EL (cell line): ENCODE measurements at regions not wholly inside any gene's neighbourhood (a gene's known extent, or its start where the extent isn't known, plus 50 kb on each side); places are given as distances from the start of the nearest gene placed in this dataset.

ENCODE experiments used
- DNase-seq: peaks from one replicate; pipeline ENCODE4 v3.0.0-alpha.2; 2016

DNA sequence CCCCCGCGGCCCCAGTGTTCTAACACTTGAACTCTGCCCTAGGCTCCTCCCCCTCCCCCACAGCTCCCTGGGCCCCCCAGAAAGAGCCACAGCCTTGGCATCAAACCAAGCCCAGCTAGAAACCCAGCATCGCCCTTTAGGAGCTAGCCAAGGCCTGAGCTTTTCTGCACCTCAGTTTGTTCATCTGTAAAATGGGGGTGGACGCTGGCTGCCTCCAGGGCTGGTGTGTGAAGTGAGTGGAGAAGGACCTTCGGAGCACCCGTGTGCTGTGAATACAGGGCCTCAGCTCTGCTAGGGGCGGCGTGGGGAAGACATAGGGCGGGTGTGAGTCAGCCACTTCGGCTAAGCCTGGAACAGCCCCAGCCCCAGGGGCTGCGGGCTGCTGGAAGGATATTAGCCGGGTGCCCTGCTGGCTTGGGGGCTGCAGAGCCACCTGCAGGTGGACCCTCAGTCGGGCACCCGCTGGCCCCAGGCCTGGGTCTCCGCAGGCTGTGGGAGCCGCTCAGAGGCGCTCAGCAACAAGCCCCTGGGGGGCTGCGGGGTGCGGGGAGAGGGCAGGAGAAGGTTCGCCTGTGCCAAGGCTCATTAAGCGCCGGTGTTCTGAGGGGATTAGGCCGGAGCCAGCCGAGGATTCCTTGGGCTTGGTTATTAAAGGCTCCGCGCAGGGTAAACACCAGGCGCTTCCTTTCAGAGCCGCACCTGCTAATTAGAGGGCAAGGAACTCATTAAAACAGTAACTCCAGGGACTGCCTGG, 217.0 kb upstream of the CIBAR2 start:
- DNase-seq, result no peak

DNA sequence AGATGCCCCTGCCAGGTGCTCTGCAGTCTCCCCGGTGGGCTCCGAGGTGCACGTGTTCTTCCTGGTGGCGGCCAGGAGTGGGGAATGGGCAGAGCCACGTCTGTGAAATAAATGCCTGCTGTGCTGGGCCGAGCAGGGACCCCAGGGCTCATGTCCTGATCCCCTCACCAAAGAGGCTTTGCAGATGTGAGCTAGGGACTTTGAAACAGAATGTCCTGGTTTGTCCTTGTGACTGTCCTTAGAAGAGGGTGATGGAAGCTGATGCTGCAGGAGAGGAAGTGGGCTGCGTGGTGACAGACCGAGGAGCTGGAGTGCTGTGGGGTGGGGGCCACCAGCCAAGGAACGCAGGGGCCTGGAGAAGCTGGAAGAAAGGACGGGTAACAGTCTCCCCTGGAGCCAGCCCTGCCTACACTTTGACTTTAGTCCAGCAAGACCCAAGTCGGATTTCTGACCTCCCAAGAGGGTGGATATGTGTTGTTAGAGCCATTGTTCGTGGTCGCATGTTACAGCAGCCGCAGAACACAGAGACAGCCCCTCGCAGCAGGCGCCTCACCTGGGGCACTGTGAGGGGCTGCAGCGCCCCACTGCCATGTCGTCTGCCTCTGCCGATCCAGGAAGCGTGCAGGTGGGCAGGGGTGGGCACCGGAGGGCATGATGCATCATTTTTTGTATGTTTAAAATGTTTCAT, 217.9 kb upstream of the CIBAR2 start:
- no peak for DNase-seq

DNA sequence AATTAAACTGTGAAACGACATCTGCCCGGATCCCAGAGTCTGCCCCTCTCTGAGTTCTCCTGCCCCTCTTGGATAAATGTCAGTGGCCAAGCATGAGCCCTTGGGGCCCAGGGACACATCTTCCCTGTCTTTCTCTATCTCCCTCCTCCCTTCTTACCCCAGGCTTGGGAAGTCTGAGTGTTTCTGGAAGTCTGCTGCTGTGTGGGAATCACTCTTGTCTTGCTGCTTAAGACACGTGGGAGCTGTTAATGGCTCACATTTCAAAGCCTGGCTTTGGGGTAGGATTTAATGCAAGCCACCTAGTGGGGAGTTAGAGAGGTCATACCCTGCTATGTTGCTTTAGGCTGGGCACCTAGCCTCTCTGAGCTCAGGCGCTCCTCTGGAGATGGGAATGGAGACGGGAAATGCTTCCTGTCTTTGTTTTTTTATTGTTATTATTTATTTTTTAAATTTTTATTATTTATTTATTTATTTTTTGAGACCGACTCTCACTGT, 218.5 kb upstream of the CIBAR2 start:
- peak; percentile 65 for DNase-seq

DNA sequence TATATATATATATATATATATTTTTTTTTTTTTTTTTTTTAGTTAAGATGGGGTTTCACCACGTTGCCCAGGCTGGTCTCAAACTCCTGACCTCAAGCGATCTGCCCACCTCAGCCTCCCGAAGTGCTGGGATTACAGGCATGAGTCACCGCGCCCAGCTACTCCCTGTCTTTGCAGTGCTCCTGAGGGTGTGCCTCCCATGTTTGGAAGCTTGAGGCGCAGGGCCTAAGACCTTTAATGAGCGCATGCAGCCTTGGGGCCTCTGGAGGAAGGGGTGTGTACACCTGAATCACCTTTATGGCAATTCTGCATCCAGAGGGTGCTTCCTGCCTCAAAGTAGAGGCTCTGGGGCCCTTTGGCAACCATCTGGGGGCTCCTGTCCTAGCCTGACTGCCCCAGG, 219.4 kb upstream of the CIBAR2 start:
- DNase-seq, result no peak

DNA sequence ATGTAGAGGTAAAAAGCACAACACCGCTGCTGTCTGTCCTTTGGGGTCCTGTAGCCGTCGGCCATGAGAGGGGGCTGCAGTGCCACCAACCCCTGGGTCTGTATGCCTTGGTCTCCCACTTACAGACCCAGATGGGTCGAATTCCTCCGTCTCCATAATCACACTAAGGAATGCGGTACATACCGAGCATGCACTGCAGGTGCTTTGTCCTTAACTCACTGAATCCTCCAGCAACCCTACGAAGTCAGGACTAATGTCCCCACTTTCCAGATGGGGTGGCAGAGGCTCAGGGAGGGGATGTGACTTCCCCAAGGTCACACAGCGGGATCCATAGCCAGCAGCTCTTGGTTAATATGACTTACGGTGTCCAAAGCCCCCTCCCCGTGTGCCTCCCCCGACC, 219.9 kb upstream of the CIBAR2 start:
- DNase-seq, result no peak

DNA sequence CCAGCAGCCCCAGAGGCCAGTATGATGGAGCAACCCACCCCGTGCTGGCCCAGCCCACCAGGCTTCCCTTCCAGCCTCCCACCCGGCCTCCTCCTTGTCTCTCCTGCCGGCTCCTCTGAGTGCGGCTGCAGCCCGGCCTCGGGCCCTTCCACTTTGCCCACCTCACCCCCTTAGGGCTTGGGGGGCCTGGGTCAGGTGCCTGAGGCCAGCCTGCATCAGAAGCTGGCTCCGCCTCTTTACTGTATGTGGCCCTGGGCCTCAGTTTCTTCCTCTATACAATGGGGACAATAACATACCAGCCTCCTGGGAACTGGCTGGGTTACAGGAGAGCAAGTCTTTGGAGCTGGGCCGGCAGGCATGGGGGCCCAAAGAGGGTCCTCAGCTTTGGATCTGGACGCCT, 221.1 kb upstream of the CIBAR2 start:
- DNase-seq, result no peak

DNA sequence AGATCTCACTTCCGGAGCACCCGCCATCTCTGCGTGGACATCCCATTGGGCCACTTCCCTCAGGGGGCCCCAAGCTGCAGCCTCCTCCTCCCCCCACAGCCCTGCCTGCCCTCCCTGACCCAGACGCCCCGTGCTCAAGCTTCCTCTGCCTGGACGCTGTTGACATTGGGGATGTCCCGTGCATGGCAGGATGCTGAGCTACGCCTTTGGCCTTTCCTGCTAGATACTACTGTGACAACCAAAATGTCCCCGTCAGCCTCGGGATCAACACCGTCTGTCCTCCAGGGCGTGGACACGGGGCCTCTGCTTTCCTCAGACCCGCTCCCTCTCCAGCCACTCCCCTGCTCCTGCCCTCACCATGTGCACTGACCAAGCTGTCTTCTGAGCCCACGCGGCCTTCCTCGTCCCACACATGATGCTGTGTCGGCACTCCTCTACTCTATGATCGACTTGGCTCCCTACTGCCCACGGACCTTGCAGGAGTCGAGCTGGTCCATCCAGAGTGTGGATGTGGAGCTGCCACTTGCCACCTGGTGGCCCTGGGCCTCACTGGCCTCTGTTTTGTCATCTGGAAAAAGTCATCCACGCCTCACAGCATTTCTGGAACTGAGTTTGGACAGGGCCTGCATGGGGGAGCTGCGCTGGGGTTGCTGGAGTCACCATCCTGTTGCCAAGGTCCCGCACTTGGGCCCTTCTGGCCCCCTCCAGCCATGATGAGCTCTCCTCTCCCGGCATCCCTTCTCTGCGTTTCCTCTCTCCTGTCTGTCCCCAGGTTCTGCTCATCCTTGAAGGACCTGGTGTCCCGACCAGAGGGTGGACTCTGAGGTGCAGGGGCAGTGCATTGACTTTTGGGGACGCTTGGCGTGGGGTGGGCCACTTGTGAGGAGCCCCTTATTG, 221.7 kb upstream of the CIBAR2 start:
- no peak for DNase-seq

DNA sequence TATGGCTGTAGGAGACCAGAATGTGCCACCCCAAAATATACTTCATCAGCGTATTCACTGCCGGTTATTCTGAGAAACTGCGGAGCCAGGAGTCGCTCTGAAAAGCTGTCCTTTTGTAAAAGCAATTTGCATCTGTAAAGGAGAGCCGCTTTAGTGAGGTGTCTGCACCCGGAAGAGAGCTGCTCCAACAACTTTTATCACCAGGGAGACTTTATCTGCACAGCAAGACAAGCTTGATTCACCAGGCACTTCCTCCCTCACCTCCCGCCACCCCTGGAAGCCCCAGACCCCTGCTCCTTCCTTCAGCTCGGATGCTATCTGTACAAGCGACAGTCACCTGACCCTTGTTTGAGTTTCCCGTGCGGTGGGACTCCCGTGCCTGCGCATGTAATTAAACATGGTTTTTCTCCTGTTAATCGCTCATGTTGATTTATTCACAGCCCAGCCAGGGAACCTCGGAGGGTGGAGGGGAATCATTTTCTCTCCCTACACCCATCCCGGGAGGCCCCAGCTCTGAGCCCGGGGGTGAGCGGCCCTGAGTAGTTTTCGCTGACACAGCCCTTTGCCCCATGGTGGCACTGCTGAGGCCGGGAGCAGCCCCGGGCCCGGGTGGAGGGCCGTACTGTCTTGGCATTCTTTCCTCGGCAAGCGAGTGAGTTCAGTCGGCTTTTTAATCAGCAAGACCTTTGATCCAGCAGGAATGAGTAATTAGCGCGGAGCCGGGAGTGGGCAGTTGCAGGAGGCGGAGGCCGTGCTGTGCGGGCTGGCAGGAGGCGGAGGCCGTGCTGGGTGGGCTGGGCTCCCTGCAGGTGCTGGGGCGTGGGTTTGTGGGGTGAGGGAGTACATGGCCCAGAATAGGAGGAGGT, 222.7 kb upstream of the CIBAR2 start:
- no peak for DNase-seq

DNA sequence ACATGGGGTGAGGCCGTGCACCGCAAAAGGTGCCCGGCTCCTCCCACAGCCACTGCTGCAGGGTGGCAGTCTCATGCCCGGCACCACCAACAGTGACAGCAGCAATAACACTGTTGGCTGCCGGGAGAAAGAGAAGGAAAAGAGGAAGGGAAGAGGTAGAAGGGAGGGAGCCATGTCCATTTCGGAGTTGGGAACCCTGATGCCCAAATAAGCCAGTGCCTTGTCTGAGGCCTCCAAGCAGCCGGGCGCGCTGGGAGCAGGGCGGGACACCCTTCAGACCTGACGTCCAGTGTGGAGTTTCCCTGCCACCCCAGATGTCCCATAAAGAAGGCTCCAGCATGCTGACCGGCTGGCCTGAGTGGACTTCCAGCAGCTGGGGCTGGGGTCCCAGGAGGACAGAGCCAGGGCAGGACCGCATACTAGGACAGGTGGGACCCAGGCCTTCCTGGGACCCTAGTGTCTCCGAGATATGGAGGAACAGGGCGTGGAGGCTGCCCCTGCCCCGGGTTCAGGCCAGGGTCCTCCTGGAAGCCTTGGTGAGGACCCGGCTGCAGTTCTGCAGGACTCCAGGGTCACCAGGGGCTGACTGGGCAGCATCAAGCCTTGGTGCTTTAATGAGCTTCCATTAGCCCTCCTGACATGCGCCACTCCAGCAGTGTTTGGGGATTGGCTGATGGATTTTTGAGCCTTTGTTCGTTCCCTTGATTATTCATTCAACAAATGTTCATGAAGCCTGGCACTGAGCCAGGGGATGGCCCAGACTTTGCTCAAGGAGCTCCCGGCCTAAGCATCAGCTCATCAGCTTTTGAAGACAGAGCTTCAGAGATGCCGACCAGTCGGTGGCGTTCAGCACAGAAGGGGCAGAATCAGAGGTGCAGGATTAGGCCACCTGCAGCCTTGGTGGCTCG, 223.6 kb upstream of the CIBAR2 start:
- DNase-seq, result peak; percentile 37

DNA sequence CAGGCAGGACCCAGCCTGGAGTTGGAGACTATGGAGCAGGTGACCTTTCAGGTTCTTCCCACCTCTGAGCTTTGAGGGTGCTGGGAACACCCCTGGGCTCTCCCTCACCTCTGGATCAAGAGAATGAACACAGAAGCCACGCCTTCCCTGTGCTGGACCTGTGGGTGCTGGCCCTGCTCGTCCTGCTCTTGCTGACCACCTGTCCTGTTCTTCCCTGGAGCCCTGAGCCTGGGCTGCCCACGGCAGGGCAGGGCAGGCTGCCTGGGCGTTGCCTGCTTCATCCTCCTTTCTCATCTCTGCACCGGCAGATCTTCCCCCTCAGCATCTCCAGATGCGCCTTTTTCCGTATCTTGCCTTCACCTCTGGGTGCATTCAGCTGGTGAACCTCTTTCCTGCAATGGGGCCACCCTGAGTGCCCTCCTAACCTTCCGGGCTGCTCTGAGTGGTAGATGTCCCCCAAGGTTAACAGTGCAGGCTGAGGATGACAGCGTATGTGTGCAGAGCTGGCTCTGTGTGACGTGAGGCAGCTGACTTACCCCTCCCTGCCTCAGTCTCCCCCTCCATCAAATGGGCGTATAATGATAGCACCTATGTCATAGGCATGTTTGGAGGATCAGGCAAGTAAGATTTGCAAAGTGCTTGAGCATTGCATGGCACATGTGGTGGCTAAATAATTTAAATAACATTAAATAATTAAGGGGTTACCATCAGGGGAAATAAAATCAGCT, 225.8 kb upstream of the CIBAR2 start:
- DNase-seq, result no peak

DNA sequence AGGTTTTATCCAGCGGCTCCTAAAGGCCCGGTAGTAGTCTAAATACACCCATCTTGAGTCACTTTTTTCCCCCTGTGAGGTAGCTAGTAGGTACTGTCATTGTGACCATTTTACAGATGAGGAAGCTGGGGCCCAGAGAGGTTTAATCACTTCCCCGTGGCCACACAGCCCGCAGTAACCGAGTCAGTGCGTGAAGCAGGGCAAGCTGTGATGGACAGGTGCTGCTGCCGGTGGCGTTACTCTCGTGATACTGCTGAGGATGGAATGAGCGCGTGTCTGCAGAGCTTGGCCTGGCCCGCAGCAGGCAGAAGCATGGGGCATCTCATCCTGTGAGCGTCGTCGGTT, 226.3 kb upstream of the CIBAR2 start:
- DNase-seq, result no peak

DNA sequence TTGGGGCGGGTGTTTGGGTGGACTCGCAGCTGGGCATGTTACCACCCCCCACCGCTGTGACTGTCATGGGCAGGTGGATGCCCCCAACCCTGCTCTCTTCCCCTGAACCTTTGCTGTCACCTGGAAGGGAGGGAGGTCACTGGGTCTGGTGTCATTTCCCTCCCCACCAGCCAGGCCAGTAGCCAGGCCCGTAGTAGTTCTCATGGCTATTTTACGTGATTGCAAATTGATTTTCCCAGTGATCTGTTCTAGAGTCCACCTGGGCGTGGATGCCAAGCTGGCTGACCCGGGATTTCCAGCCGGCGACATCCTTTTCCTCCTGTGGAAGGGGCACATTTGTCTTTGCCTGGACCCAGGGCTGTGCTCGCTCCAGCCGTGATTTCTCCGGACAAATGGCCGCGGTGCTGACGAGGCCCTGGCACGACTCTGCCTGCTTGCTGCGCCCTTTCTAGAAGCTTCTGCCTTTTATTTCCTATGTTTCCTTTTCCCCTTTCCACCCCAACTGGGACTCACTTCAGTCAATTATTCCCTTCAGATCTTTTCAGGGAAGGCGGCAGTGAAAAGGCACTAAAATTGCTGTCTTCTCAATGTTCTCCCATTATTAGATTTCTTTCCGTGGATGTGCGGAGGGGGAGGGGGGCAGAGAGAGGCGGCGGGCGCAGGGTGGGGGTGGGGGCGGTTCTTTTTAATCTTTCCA, 226.9 kb upstream of the CIBAR2 start:
- DNase-seq, result no peak

DNA sequence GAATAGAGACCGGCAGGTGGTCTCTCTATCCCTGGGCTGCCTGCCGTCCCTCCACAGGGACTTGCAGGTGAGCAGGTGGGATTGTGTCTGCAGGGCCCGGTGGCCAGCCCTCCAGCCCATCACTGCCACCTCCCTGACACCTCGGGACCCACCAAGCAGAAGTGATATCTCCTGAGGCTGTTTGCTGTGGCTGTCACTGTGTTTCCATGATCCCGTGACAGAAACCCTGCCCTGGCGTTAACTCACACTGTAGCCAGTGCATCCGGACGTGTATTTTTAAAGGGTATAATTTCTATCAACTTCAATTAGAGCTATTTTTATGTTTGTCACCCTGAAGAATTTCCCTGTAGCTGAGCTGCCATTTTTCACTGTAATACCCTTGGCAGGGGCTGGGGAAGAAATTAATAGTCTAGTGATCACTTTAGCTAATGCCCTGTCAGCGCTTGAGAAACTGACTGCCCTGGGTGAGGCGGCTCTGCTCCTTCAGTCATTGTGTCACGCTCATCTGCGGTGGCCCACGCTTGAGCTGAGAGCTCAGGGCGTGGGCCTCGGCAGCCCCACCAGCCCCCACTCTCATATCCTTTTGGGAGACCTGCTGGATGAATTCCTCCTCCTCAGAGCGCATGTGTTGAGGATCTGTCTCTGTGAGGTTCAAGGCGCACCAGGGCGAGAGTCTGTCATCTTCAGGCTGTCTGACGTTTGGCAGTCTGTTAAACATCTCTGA, 229.9 kb upstream of the CIBAR2 start:
- no peak for DNase-seq

DNA sequence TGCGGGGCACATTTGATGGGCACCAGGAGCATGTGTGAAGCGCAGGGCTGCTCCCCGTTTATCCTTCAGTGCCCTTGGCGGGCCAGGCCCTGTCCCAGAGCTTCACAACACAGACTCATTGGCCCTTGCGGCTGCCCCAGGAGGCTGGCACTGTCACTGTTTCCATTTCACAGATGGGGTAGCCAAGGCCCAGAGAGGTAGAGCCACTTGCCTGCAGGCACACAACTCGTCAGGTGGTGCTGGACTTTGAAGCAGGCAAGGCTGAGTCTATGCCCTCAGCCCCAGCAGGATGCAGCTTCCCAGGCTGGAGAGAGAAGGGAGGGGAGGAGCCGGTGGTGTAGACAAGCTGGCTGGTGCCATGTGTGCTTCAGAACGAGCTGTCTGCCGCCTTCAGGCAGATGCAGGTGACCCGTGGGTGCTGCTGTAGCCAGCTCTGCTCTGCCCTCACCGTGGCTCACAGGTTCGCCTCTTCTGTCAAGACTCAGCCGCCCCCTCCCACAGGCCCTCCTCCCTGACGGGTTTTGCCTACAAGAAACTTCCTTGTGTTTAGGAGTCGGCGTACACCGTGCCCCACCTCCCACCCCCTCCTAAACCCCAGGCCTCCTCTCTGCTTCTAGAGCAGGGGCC, 232.3 kb upstream of the CIBAR2 start:
- DNase-seq, result no peak

DNA sequence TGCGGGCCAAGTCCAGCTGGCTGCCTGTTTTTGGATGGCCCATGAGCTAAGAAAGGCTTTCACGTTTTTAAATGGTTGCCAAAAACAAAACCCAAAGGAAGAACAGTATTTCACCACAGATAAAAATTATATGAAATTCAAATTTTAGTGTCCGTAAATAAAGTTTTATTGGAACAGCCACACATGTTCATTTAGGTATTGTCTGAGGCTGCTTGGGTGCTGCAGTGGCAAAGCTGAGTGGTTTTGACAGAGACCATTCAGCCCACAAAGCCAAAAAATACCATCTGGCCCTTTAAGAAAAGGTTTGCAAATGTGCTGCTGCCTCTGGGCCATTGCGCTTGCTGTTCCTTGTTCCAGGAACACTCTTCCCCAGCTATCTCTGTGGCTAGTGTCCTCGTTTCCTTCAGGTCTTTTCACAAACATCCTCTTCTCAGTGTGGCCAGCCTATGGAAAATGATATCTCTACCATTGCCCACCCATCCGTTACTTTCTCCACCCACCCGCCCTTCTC, 232.9 kb upstream of the CIBAR2 start:
- DNase-seq, result no peak

DNA sequence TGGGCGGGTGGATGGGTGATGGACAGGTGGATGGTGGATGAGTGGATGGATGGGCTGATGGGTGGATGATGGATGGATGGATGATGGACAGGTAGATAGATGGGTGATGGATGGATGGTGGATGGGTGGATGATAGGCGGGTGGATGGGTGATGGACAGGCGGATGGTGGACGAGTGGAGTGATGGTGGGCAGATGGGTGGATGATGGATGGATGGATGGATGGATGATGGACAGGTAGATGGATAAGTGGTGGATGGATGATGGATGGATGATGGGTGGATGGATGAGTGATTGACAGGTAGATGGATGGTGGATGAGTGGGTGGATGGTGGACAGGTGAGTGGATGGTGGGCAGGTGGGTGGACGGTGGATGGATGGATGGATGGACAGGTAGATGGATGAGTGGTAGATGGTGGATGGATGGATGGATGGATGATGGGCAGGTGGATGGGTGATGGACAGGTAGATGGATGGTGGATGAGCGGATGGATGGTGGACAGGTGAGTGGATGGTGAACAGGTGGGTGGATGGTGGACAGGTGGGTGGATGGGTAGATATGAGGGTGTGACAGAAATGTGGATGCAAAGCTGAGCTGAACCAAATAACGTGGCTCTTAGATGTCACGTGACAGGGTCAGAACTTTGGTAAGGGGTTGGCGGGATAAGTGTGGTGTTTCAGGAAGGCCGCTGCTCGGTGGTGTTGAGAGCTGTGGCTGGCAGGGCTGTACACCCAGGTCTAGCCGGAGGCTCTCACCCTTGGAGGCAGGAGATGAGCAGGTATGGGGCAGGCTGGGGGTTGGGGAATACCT, 234.3 kb upstream of the CIBAR2 start:
- DNase-seq, result no peak

DNA sequence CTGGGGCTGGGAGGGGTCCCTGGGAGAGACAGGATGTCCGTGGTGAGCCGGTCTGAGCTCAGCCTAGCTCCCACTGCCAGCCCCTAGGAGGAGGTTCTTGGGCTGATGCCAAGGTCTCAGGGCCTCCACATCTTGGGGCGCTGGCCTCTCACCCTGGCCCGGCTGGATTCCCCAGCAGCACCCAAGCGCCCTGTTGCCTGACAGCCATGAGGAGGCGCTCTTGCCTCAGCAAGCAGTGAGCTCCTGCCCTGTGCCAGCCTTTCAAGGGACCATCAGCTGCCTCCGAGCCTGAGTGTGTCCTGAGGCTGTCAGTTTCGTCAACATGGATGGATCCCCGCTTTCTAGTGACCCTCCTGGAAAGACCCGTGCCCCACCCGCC, 234.9 kb upstream of the CIBAR2 start:
- DNase-seq, result no peak
